NCI-H82 treated with DMSO at 0.1 percent for 48 hours (cell line): ENCODE measurements at regions not wholly inside any gene's neighbourhood (a gene's known extent, or its start where the extent isn't known, plus 50 kb on each side); places are given as distances from the start of the nearest gene placed in this dataset.

Experiments
- DNase-seq: peaks from one replicate; lab custom pipeline; 2025; ENCODE audit not compliant: unreplicated experiment; lab: John Stamatoyannopoulos, UW

DNA sequence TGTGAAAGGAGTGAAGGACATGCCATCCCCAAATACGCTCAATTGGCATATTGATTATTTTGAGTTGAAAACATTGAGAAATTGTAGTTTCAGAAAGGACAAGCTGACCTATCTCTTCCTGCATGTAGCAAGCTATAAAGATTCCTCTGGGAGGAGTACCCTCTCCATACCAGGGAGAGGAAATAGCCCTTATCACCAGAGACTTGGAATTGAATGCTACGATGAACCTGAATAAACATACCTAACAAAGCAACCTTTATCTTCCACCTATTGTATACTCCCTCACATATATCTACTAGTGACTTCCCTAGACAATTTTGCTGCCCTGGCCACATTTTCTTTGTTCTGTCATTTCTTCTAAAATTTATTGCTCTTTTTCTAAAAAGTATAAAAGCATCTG, 150.2 kb upstream of the EEPD1 start:
- DNase-seq, result no peak

GRCh38 chr7:36003343-36003742, 149.7 kb upstream of the EEPD1 start:
- no peak for DNase-seq

DNA sequence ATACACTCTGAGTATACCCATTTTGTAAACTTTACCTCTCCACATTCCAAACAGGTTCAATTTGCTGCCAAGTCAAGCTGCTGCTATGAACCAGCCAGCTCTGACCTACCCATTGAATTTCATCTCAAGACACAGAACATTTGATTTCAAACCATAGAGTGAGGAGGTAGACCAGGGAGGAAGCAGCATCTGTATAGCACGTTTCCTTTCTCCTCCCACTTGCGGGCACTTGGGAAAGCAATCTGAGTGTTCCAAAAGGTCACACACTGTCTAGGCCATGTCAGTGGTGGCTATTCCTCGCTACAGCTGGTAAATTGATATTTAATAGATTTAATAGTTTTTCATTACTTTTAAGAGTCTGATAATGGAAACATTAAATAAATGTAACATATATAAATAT, 147.8 kb upstream of the EEPD1 start:
- no peak for DNase-seq

DNA sequence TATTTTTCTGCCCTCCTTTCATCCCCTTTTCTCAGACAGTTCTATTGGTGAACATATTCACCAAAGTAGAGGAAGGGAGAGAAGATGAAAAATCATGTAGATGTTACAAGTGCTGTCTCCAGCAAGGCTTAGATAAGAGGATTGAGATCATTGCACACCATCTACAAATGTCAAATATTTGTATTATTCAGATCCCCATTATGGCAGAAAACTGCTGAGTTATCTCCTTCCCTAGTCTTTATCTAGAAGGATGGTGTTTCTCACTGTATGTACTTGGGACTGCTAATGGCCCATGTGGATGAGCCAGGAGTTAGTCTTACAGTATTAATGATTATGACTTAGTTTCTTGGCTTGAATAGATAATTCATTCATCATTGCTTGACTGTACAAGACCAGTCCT, 147.2 kb upstream of the EEPD1 start:
- no peak for DNase-seq

DNA sequence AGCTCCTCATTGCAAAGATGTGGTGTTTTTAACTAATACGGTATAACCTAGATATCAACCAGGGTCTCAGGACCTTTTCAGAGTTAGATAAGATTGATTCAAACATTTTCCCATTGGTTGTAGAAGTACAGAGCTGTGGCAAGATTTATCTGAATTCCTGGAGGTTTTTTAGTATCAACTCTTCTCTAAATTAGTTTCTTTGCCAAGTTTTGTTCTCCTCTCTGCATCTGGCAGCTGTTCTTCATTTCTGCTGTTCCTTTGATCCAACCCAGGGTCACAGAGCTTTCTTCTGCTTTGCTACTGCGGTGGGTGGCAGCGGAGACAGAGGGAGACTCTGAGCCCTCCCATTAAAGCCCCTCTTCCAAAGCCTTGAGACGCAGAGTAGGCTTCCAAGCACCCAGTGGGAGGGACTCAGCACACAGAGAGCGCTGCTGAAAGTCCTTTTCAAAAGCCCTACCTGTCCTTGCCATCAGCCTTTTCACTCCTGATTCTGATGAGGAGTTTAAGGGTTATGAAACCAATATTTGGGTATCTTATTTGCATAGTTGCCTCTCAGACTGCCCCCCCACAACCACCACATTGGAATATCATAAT, 146.3 kb upstream of the EEPD1 start:
- DNase-seq, result no peak

DNA sequence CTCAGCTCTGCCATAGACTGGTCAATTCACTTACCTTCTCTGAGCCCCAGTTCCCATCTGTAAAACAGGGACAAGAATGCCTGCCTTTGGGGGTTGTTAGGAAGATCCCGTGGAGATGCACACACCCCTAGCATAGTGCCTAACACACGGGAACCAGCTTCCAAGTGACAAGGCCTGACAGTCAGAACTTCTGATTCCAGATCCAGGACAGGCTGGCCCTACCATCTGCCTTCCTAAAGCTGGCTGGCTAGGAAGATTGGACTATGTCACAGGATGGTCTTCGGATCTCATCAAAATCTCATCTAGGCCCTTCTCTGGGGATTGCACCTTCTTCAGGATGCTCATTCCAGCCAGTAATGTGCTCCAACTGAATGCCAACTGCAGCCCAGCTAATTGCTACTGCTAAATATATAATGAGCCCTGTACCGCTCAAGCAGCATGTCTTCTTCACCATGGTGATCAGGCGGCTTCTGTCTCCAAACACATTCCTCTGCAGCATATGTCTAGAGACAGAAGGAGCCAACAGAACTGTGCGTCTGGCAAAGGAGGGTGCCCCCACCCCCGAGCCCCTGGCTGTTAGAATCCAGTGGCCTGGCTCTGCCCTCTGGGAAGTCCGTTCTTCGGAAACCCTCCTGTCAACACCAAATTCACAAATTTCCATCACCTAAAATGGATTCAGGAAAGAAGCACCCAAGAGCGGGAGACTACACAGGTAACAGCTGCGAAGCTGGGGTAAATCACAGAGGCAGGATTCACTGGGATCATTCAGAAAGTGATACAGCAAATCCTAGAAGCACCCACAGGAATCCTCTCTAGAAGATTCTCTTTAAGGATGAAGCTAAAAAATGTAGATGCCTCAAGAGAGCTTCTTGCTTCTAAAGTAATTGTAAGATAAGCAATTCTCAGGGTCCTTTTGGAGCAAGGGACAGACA, 142.1 kb upstream of the EEPD1 start:
- no peak for DNase-seq

DNA sequence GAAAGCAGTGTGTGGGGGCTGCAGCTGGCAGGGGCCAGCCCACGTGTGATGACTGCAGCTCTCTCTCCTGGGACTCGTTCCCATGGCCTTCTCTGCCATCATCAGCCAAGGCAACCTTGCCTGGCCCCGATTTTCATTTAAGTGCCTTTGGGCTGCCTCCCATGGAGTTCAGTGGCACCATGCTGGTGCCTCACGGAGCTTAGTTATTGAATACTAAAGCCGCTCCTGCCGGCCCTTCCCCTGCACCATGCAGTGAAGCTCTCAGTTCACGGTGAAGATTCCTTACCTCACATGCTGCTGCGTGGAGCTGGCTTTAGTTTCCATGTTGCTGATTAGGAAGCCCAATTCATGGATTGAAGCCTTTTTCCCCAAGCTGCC, 141.5 kb upstream of the EEPD1 start:
- no peak for DNase-seq

GRCh38 chr7:36013246-36014014, 139.6 kb upstream of the EEPD1 start:
- DNase-seq, result no peak

GRCh38 chr7:36014961-36015360, 138.1 kb upstream of the EEPD1 start:
- DNase-seq, result no peak

- DNase-seq, result no peak
Measured at GRCh38 chr7:36015733-36016132, 137.3 kb upstream of the EEPD1 start.

GRCh38 chr7:36016648-36017047, 136.4 kb upstream of the EEPD1 start:
- no peak for DNase-seq

GRCh38 chr7:36017111-36017510, 135.9 kb upstream of the EEPD1 start:
- no peak for DNase-seq

DNA sequence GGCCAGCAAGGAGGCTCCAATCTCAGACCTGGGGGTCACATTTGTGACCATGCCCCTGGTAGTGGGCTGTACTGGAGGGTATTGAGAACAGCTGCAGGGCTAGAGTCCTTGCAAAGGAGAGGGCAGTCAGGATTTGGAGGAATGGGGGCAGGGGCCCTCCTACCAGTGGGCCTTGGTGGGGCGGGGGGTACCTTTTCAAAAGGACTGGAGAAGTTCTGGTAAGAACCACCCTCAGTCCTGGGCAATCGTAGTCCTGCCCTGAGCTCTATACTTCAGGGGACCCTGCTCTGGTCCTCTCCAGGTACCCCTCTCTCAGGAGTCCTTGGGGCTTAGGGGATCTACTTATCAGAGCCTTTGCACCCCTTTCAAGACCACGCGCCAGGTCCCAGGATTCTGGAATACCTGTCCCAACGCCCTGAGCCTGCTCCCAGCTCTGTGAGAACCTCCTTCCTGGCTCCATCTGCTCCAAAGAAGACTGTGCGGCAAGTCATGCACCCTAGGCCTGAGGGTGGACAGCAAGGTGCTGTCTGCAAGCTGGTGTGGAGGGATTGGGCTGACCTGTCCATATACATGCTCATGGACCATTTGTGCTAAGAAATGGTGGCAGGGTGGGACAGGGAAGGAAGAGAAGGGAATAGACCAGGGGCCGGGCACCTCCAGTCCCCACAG, 134.1 kb upstream of the EEPD1 start:
- DNase-seq, result no peak

- no peak for DNase-seq
Measured at GRCh38 chr7:36019538-36019937, 133.5 kb upstream of the EEPD1 start.

DNA sequence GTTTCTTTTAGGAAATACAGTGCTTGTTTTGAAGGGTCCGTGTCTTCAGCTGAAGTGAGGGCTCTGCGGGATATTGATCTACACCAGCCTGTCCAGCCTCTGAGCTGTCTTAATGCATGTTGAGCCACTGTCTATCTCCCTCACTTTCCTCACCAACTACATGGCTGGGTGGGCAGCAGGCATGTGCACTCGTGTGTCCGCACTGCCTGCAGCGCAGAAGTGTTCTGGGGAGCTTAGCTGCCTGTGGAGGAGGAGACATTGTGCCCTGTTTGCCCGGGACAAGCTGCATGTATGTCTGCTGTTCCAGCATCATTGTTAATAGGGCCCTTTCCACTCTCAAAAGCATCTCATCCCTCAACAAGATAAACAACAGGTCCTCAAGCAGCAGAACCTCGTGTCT, 133.1 kb upstream of the EEPD1 start:
- DNase-seq, result no peak

DNA sequence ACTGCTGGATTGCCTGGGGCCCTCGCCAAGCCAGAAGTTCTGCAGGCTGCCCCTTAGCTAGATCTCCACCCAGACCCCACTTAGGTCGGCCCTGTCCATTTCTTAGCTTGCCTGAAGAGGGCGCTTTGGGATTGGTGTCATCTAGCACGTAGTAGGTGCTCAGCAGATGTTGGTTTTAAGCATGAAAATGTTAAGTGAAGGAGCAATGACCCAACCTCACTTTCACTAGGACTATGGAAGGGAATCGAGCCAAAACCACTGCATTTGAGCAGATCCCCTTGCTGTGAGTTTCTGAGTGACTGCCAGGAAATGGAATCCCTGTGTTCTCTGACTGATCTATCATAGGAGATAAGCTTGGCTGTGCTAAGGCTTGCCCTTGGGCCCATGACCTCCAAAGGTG, 131.7 kb upstream of the EEPD1 start:
- DNase-seq, result no peak

- DNase-seq, result no peak
Measured at GRCh38 chr7:36021917-36022550, 131.0 kb upstream of the EEPD1 start.

DNA sequence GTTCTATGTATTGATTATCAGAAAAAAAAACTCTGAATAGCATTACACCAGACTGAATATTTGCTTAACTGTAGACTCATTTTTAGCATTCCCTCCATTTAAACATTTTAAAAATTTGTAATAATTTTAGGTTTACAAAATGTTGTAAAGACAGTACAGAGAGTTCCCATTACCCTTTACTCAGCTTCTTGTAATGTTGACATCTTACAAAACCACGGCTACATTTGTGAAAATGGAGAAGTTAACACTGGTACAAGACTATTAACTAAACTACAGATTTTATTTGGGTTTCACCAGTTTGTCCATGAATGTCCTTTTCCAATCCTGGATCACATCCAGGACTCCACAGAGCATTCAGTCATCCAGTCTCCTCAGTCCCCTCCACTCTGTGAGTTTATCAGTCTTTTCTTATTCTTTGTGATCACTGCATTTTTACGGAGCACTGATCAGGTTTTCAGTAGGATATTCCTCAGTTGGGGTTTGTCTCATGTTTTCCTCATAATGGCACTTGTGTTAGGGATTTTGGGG, 130.0 kb upstream of the EEPD1 start:
- DNase-seq, result no peak

GRCh38 chr7:36025190-36025589, 127.9 kb upstream of the EEPD1 start:
- DNase-seq, result no peak

- no peak for DNase-seq
Measured at GRCh38 chr7:36029311-36029710, 123.7 kb upstream of the EEPD1 start.
